Prostate gland (tissue), 2 donors: ENCODE measurements at regions not wholly inside any gene's neighbourhood (a gene's known extent, or its start where the extent isn't known, plus 50 kb on each side); places are given as distances from the start of the nearest gene placed in this dataset.

Source experiments
- DNase-seq: peaks from one replicate; pipeline ENCODE4 v3.0.0-alpha.2; 2019; ENCODE audit warnings: low spot score
- H3K27ac ChIP-seq, 2 donors: fragments of 200-600 bp; sonication (generic); 2 replicates each; pipeline ENCODE4 v1.5.1; 2017 to 2019
- H3K27me3 ChIP-seq: fragments of 200-600 bp; sonication (generic); replicated peaks from 2 replicates; pipeline ENCODE4 v1.5.1; 2019; ENCODE audit not compliant: insufficient read depth
- H3K36me3 ChIP-seq, 2 donors: fragments of 200-600 bp; sonication (generic); 1 replicate in 1 of 2; 2 replicates in 1 of 2; pipeline versions ENCODE4 v1.5.1 to v1.8.1; 2017 to 2019
- H3K4me1 ChIP-seq: fragments of 200-600 bp; sonication (generic); replicated peaks from 2 replicates; pipeline ENCODE4 v1.5.1; 2019
- H3K4me3 ChIP-seq, 2 donors: fragments of 200-600 bp; sonication (generic); 2 replicates each; pipeline ENCODE4 v1.5.1; 2017 to 2019
- H3K9me3 ChIP-seq: fragments of 200-600 bp; sonication (generic); 2 replicates; pipeline ENCODE4 v1.5.1; 2017
- POLR2A ChIP-seq: fragments of 450-650 bp; IDR thresholded peaks from one replicate; pipeline ENCODE4 v1.6.1; 2016; ENCODE audit warnings: antibody characterized with exemption, mild to moderate bottlenecking
- POLR2AphosphoS5 ChIP-seq: sonication (generic); formaldehyde crosslinking; IDR thresholded peaks from one replicate; pipeline ENCODE4 v1.6.1; 2017; ENCODE audit warnings: antibody characterized with exemption
- WGBS: methylation state at CpG from one replicate; pipeline ENCODE4 v1.1.5; 2018; 5-methylcytosine and 5-hydroxymethylcytosine counted together
- intact Hi-C: fragments of 100-400 bp; cut with DNase I; formaldehyde crosslinking; loops from one replicate; pipeline ENCODE4 v1.14.2; 2022
- TF ChIP-seq, protein P1 (sequence below), 4 experiments: fragments of 200-600 bp in 2 of 4; fragments of 450-650 bp in 2 of 4; sonication (generic) in 2 of 4; IDR thresholded peaks; 1 replicate in 3 of 4; 2 replicates in 1 of 4; pipeline ENCODE4 v1.5.1; 2016 to 2019; ENCODE audit warnings: antibody characterized with exemption in 4 of 4, mild to moderate bottlenecking in 2 of 4, moderate library complexity in 2 of 4

DNA sequence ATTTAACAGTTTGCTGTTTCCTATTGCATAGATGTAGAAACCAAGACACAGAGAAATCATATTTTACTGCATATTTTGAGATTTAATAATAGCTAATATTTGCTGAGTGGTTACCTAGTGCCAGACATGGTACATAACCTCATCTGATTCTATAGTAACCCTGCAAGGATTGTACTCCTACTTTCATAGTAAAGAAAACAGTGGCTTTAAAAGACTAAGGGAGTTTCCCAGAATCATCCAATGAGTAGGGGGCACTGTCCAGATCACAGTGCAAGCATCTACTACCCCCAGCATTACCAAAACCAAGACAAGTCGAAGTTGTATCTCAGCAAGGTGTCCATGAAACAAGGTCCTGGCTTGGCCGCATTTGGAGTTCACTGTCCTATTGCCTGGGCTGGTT lies 224.5 kb upstream of the TENM3 start:
- no peaks in the 10 kb centered on the region for H3K4me1 ChIP-seq
- H3K27ac ChIP-seq, result no peak overlapping the region
- H3K4me3 ChIP-seq, result no peak overlapping the region
- DNase-seq, result no peak
- no peaks in the 10 kb centered on the region for H3K9me3 ChIP-seq
- no peaks in the 10 kb centered on the region for H3K36me3 ChIP-seq
- 91% methylated on average over 2 of the region's 2 CpGs for WGBS
- intact Hi-C loops, result no loop called here
- no peak for TF ChIP-seq POLR2AphosphoS5
- TF ChIP-seq POLR2A, result no peak
- TF ChIP-seq, protein P1, sequence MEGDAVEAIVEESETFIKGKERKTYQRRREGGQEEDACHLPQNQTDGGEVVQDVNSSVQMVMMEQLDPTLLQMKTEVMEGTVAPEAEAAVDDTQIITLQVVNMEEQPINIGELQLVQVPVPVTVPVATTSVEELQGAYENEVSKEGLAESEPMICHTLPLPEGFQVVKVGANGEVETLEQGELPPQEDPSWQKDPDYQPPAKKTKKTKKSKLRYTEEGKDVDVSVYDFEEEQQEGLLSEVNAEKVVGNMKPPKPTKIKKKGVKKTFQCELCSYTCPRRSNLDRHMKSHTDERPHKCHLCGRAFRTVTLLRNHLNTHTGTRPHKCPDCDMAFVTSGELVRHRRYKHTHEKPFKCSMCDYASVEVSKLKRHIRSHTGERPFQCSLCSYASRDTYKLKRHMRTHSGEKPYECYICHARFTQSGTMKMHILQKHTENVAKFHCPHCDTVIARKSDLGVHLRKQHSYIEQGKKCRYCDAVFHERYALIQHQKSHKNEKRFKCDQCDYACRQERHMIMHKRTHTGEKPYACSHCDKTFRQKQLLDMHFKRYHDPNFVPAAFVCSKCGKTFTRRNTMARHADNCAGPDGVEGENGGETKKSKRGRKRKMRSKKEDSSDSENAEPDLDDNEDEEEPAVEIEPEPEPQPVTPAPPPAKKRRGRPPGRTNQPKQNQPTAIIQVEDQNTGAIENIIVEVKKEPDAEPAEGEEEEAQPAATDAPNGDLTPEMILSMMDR (IDR thresholded peaks at IDR 0.05), result no peak
- no peaks in the 10 kb centered on the region for H3K27me3 ChIP-seq

DNA sequence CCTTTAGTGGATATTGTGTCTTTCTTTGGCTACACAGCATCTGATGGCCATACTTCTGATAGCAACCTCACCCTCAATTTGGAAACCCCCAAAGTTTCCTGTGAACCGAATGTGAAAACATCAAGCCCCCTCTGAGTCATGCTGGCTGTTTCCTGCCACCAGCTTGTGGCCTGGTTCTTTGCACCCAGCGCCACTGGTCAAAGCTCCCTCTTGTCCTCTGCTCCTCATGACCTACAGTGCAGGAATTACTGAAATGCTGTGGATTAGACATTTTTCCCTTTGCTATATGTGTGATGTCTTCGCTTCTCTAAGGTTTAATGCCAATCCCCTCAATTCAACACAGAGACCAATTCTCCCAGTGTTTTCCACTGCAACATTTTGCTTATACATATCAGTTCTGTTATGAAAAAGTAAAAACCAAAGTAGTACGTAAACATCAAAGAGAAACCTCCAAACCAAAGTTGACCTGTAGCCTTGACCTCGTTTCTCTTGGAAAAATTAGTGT lies 224.0 kb upstream of the TENM3 start:
- no peaks in the 10 kb centered on the region for H3K27me3 ChIP-seq
- H3K4me1 ChIP-seq, result no peaks in the 10 kb centered on the region
- H3K9me3 ChIP-seq, result no peaks in the 10 kb centered on the region
- H3K27ac ChIP-seq, result no peak overlapping the region
- TF ChIP-seq POLR2AphosphoS5, result no peak
- TF ChIP-seq, protein P1 (IDR thresholded peaks at IDR 0.05), result no peak
- TF ChIP-seq POLR2A, result no peak
- H3K4me3 ChIP-seq, result no peak overlapping the region
- DNase-seq, result no peak
- no peaks in the 10 kb centered on the region for H3K36me3 ChIP-seq
- intact Hi-C loops, result no loop called here
- 82% methylated on average over 5 of the region's 5 CpGs for WGBS

DNA sequence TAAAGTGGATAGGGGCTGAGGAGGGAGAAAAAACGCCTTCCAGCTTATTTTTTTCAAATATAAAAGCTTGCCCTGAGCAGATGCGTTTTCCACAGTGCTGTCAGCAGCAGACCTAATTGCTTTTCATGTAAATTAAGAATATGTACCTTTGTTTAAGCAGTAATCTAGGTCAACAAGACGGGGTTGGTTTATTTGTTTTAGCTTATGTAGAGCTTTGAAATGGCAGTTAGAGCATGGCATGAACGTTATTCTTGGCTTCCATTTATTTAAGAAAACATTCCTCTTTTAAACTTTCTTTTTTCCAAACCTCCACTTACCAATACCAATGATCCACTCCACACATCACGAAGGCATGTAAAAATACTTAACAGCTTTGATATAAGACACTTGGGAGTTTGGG lies 220.3 kb upstream of the TENM3 start:
- Histone ChIP-seq H3K9me3 (no peaks in the 10 kb centered on the region), H3K4me1 (no peaks in the 10 kb centered on the region), H3K36me3 (no peaks in the 10 kb centered on the region), H3K27me3 (no peaks in the 10 kb centered on the region), H3K27ac (no peak overlapping the region), H3K4me3 (no peak overlapping the region)
- TF ChIP-seq, protein P1 (IDR thresholded peaks at IDR 0.05), result no peak
- TF ChIP-seq POLR2AphosphoS5 (no peak), POLR2A (no peak)
- intact Hi-C loops, result no loop called here
- DNase-seq, result no peak
- 17% methylated on average over 5 of the region's 5 CpGs for WGBS

DNA sequence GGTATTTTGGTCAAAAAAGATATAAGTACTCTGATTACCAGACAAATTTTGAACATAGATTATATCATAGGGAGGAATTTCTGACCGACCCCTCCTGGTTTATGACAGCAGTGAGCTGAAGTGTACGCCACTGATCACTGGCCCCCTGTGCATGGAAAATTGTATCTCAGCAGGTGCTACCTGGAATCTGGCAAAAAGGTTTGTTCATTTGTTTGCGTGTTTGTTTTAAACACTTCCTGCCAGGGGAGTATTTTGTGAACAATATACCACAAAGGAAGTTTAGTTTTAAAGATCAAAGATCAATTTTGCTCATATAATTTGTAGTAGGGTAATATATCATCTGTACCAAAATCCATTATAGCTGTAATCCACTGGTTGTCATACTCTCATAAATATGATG lies 219.7 kb upstream of the TENM3 start:
- no peak overlapping the region for H3K4me3 ChIP-seq
- WGBS, result 31% methylated on average over 3 of the region's 3 CpGs
- H3K27ac ChIP-seq, result no peak overlapping the region
- no peaks in the 10 kb centered on the region for H3K27me3 ChIP-seq
- H3K9me3 ChIP-seq, result no peaks in the 10 kb centered on the region
- TF ChIP-seq, protein P1 (IDR thresholded peaks at IDR 0.05), result no peak
- TF ChIP-seq POLR2AphosphoS5 (no peak), POLR2A (no peak)
- intact Hi-C loops, result no loop called here
- DNase-seq, result no peak
- no peaks in the 10 kb centered on the region for H3K4me1 ChIP-seq
- H3K36me3 ChIP-seq, result no peaks in the 10 kb centered on the region

DNA sequence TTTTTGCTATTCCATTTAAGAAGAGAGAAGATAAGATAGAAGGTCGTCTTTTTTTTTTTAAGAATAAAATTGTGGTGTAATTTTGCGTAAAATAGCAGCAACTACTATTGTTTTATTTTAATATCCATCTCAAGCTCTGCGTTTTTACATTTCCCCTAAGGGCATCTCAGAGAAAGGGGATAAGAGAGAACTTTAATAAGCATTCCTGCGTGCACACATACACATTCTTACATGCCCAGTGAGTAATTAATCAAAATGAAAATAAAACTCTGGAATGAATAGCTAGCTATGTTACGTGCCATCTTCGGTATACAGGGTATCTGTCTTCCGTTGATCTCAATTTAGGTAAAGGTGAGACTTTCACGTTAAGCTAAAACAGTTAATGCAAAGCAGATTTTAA lies 200.3 kb upstream of the TENM3 start:
- no peak for DNase-seq
- Histone ChIP-seq H3K36me3 (no peaks in the 10 kb centered on the region), H3K27me3 (no peaks in the 10 kb centered on the region), H3K27ac (no peak overlapping the region), H3K4me3 (no peak overlapping the region), H3K9me3 (no peaks in the 10 kb centered on the region), H3K4me1 (no peaks in the 10 kb centered on the region)
- intact Hi-C loops, result no loop called here
- 40% methylated on average over 8 of the region's 8 CpGs for WGBS
- TF ChIP-seq, protein P1 (IDR thresholded peaks at IDR 0.05), result no peak
- TF ChIP-seq POLR2A (no peak), POLR2AphosphoS5 (no peak)
